ENCODE measurements at regions not wholly inside any gene's neighbourhood (a gene's known extent, or its start where the extent isn't known, plus 50 kb on each side); places are given as distances from the start of the nearest gene placed in this dataset.

- no peak for TF ChIP-seq EZH2 (IDR thresholded peaks at IDR 0.05; ENCODE audit: insufficient read depth, poor library complexity, severe bottlenecking)
- no peak for TF ChIP-seq EZH2phosphoT487 (IDR thresholded peaks at IDR 0.05; ENCODE audit: insufficient read depth, low read depth)
Measured at GRCh38 chr6:81238390-81238789, 514.1 kb downstream of the TENT5A start.

Data from GM23248 (cell line).